ENCODE measurements at regions not wholly inside any gene's neighbourhood (a gene's known extent, or its start where the extent isn't known, plus 50 kb on each side); places are given as distances from the start of the nearest gene placed in this dataset.

GRCh38 chr2:181352158-181352557, 105.0 kb upstream of the ITGA4 start:
- TF ChIP-seq CTCF (IDR thresholded peaks at IDR 0.05) (no peak), POLR2A (IDR thresholded peaks at IDR 0.05) (no peak), EP300 (IDR thresholded peaks at IDR 0.05) (no peak)
